ENCODE measurements at regions not wholly inside any gene's neighbourhood (a gene's known extent, or its start where the extent isn't known, plus 50 kb on each side); places are given as distances from the start of the nearest gene placed in this dataset.

- no peak for TF ChIP-seq ZNF449 (CRISPR knock-in tag; IDR thresholded peaks at IDR 0.05)
- TF ChIP-seq E2F6 (IDR thresholded peaks at IDR 0.05; ENCODE audit: borderline replicate concordance in 1 of 2, extremely low read depth in 1 of 2, insufficient read depth in 1 of 2, insufficient read length in 1 of 2, low read depth in 1 of 2, low read length in 1 of 2, poor library complexity in 1 of 2, severe bottlenecking in 1 of 2), result no peak
- TF ChIP-seq ZNF408 (CRISPR knock-in tag; IDR thresholded peaks at IDR 0.05; ENCODE audit: low read depth), result no peak
Observed at GRCh38 chr11:107071129-107071528, 52.9 kb upstream of the GUCY1A2 start (continued).
